ENCODE measurements at regions not wholly inside any gene's neighbourhood (a gene's known extent, or its start where the extent isn't known, plus 50 kb on each side); places are given as distances from the start of the nearest gene placed in this dataset.

- Histone ChIP-seq H4K8ac (ENCODE audit: low read depth, low read length) (no peak overlapping the region), H3K18ac (ENCODE audit: low read length) (no peak overlapping the region), H2BK15ac (ENCODE audit: low read length) (no peak overlapping the region), H2AFZ (ENCODE audit: low read length) (no peak overlapping the region), H3K9ac (ENCODE audit: low read depth, low read length, poor library complexity) (no peak overlapping the region), H3K36me3 (replicated peaks in 1 of 2; ENCODE audit: control insufficient read depth in 2 of 2, insufficient read depth in 2 of 2, low read length in 2 of 2) (no peaks in the 10 kb centered on the region), H3K23ac (ENCODE audit: low read depth, low read length, poor library complexity) (no peak overlapping the region), H2BK120ac (ENCODE audit: low read depth, low read length) (no peak overlapping the region), H3K4me3 (ENCODE audit: low read length in 2 of 2) (no peak overlapping the region), H3K14ac (ENCODE audit: low read length) (no peak overlapping the region), H3K27ac (replicated peaks; ENCODE audit: low read length) (no peak overlapping the region), H2BK12ac (ENCODE audit: low read length) (no peak overlapping the region), H3K27me3 (ENCODE audit: control insufficient read depth in 3 of 3, insufficient read depth in 3 of 3, low read depth in 1 of 3, low read length in 3 of 3) (no peaks in the 10 kb centered on the region), H3K9me3 (replicated peaks in 1 of 2; ENCODE audit: control insufficient read depth in 2 of 2, insufficient read depth in 1 of 2, low read depth in 1 of 2, low read length in 2 of 2) (no peaks in the 10 kb centered on the region), H4K91ac (ENCODE audit: low read depth, low read length, poor library complexity) (no peak overlapping the region), H3K4me2 (ENCODE audit: insufficient read depth, low read length, poor library complexity, severe bottlenecking) (no peak overlapping the region), H3K79me1 (ENCODE audit: low read depth, low read length) (no peaks in the 10 kb centered on the region), H2BK5ac (ENCODE audit: low read length) (no peak overlapping the region), H2AK5ac (ENCODE audit: low read depth, low read length) (no peak overlapping the region), H3K4ac (ENCODE audit: low read length) (no peak overlapping the region), H3K4me1 (ENCODE audit: control insufficient read depth in 2 of 2, insufficient read depth in 1 of 2, low read depth in 1 of 2, low read length in 2 of 2) (no peaks in the 10 kb centered on the region)
- WGBS, 2 donors (ENCODE audit: extremely low coverage in 2 of 2, insufficient read length in 2 of 2, insufficient replicate concordance in 1 of 2) = no CpG with 5 or more reads among the region's 1 CpG
- no peak for DNase-seq (ENCODE audit: low spot score)
These were observed 614.8 kb upstream of the AGA start for GRCh38 chr4:178056996-178057395.

GRCh38 chr4:178063568-178063967 lies 621.3 kb upstream of the AGA start:
- no peaks in the 10 kb centered on the region for H3K36me3 ChIP-seq (replicated peaks in 1 of 2; ENCODE audit: control insufficient read depth in 2 of 2, insufficient read depth in 2 of 2, low read length in 2 of 2)

GRCh38 chr4:178066338-178066941 lies 624.2 kb upstream of the AGA start:
- Histone ChIP-seq H3K9me3 (replicated peaks in 1 of 2; ENCODE audit: control insufficient read depth in 2 of 2, insufficient read depth in 1 of 2, low read depth in 1 of 2, low read length in 2 of 2) (no peaks in the 10 kb centered on the region), H3K36me3 (replicated peaks in 1 of 2; ENCODE audit: control insufficient read depth in 2 of 2, insufficient read depth in 2 of 2, low read length in 2 of 2) (no peaks in the 10 kb centered on the region)

More at GRCh38 chr4:178063568-178063967, 621.3 kb upstream of the AGA start:
- Histone ChIP-seq H3K27ac (replicated peaks; ENCODE audit: low read length) (no peak overlapping the region), H3K18ac (ENCODE audit: low read length) (no peak overlapping the region), H3K4me3 (ENCODE audit: low read length in 2 of 2) (no peak overlapping the region), H2BK12ac (ENCODE audit: low read length) (no peak overlapping the region), H2BK15ac (ENCODE audit: low read length) (no peak overlapping the region), H3K23ac (ENCODE audit: low read depth, low read length, poor library complexity) (no peak overlapping the region), H3K14ac (ENCODE audit: low read length) (no peak overlapping the region), H3K79me1 (ENCODE audit: low read depth, low read length) (no peaks in the 10 kb centered on the region), H2AFZ (ENCODE audit: low read length) (no peak overlapping the region), H4K91ac (ENCODE audit: low read depth, low read length, poor library complexity) (no peak overlapping the region), H2BK120ac (ENCODE audit: low read depth, low read length) (no peak overlapping the region), H4K8ac (ENCODE audit: low read depth, low read length) (no peak overlapping the region), H3K27me3 (ENCODE audit: control insufficient read depth in 3 of 3, insufficient read depth in 3 of 3, low read depth in 1 of 3, low read length in 3 of 3) (no peaks in the 10 kb centered on the region), H3K9me3 (replicated peaks in 1 of 2; ENCODE audit: control insufficient read depth in 2 of 2, insufficient read depth in 1 of 2, low read depth in 1 of 2, low read length in 2 of 2) (no peaks in the 10 kb centered on the region), H3K4me2 (ENCODE audit: insufficient read depth, low read length, poor library complexity, severe bottlenecking) (no peak overlapping the region), H3K9ac (ENCODE audit: low read depth, low read length, poor library complexity) (no peak overlapping the region), H2BK5ac (ENCODE audit: low read length) (no peak overlapping the region), H2AK5ac (ENCODE audit: low read depth, low read length) (no peak overlapping the region), H3K4me1 (ENCODE audit: control insufficient read depth in 2 of 2, insufficient read depth in 1 of 2, low read depth in 1 of 2, low read length in 2 of 2) (no peaks in the 10 kb centered on the region), H3K4ac (ENCODE audit: low read length) (no peak overlapping the region)
- DNase-seq (ENCODE audit: low spot score) = no peak
- no CpG with 5 or more reads among the region's 1 CpG for WGBS, 2 donors (ENCODE audit: extremely low coverage in 2 of 2, insufficient read length in 2 of 2, insufficient replicate concordance in 1 of 2)

GRCh38 chr4:178068136-178068535 lies 625.9 kb upstream of the AGA start:
- Histone ChIP-seq H3K4me2 (ENCODE audit: insufficient read depth, low read length, poor library complexity, severe bottlenecking) (no peak overlapping the region), H3K14ac (ENCODE audit: low read length) (no peak overlapping the region), H3K4me1 (ENCODE audit: control insufficient read depth in 2 of 2, insufficient read depth in 1 of 2, low read depth in 1 of 2, low read length in 2 of 2) (no peaks in the 10 kb centered on the region), H3K27ac (replicated peaks; ENCODE audit: low read length) (no peak overlapping the region), H2BK12ac (ENCODE audit: low read length) (no peak overlapping the region), H2BK15ac (ENCODE audit: low read length) (no peak overlapping the region), H3K18ac (ENCODE audit: low read length) (no peak overlapping the region), H2BK120ac (ENCODE audit: low read depth, low read length) (no peak overlapping the region), H3K36me3 (replicated peaks in 1 of 2; ENCODE audit: control insufficient read depth in 2 of 2, insufficient read depth in 2 of 2, low read length in 2 of 2) (no peaks in the 10 kb centered on the region), H3K4me3 (ENCODE audit: low read length in 2 of 2) (no peak overlapping the region), H3K23ac (ENCODE audit: low read depth, low read length, poor library complexity) (no peak overlapping the region), H2AK5ac (ENCODE audit: low read depth, low read length) (no peak overlapping the region), H4K8ac (ENCODE audit: low read depth, low read length) (no peak overlapping the region), H3K9ac (ENCODE audit: low read depth, low read length, poor library complexity) (no peak overlapping the region), H3K9me3 (replicated peaks in 1 of 2; ENCODE audit: control insufficient read depth in 2 of 2, insufficient read depth in 1 of 2, low read depth in 1 of 2, low read length in 2 of 2) (no peaks in the 10 kb centered on the region), H4K91ac (ENCODE audit: low read depth, low read length, poor library complexity) (no peak overlapping the region), H2BK5ac (ENCODE audit: low read length) (no peak overlapping the region), H3K79me1 (ENCODE audit: low read depth, low read length) (no peaks in the 10 kb centered on the region), H2AFZ (ENCODE audit: low read length) (no peak overlapping the region), H3K27me3 (ENCODE audit: control insufficient read depth in 3 of 3, insufficient read depth in 3 of 3, low read depth in 1 of 3, low read length in 3 of 3) (no peaks in the 10 kb centered on the region), H3K4ac (ENCODE audit: low read length) (no peak overlapping the region)
- no peak for DNase-seq (ENCODE audit: low spot score)
- no CpG with 5 or more reads among the region's 4 CpGs for WGBS, 2 donors (ENCODE audit: extremely low coverage in 2 of 2, insufficient read length in 2 of 2, insufficient replicate concordance in 1 of 2)

More at GRCh38 chr4:178066338-178066941, 624.2 kb upstream of the AGA start:
- Histone ChIP-seq H2BK120ac (ENCODE audit: low read depth, low read length) (no peak overlapping the region), H2AK5ac (ENCODE audit: low read depth, low read length) (no peak overlapping the region), H3K4ac (ENCODE audit: low read length) (no peak overlapping the region), H3K23ac (ENCODE audit: low read depth, low read length, poor library complexity) (no peak overlapping the region), H3K79me1 (ENCODE audit: low read depth, low read length) (no peaks in the 10 kb centered on the region), H3K18ac (ENCODE audit: low read length) (no peak overlapping the region), H2BK12ac (ENCODE audit: low read length) (no peak overlapping the region), H4K8ac (ENCODE audit: low read depth, low read length) (no peak overlapping the region), H3K9ac (ENCODE audit: low read depth, low read length, poor library complexity) (no peak overlapping the region), H3K27ac (replicated peaks; ENCODE audit: low read length) (no peak overlapping the region), H2AFZ (ENCODE audit: low read length) (no peak overlapping the region), H4K91ac (ENCODE audit: low read depth, low read length, poor library complexity) (no peak overlapping the region), H2BK15ac (ENCODE audit: low read length) (no peak overlapping the region), H3K14ac (ENCODE audit: low read length) (no peak overlapping the region), H3K4me3 (ENCODE audit: low read length in 2 of 2) (no peak overlapping the region), H2BK5ac (ENCODE audit: low read length) (no peak overlapping the region), H3K27me3 (ENCODE audit: control insufficient read depth in 3 of 3, insufficient read depth in 3 of 3, low read depth in 1 of 3, low read length in 3 of 3) (no peaks in the 10 kb centered on the region), H3K4me1 (ENCODE audit: control insufficient read depth in 2 of 2, insufficient read depth in 1 of 2, low read depth in 1 of 2, low read length in 2 of 2) (no peaks in the 10 kb centered on the region), H3K4me2 (ENCODE audit: insufficient read depth, low read length, poor library complexity, severe bottlenecking) (no peak overlapping the region)
- no CpG with 5 or more reads among the region's 2 CpGs for WGBS, 2 donors (ENCODE audit: extremely low coverage in 2 of 2, insufficient read length in 2 of 2, insufficient replicate concordance in 1 of 2)
- DNase-seq (ENCODE audit: low spot score) = no peak

All from neuronal stem cell (in vitro differentiated cells).